Left ventricle myocardium inferior (tissue), 1 donor: ENCODE measurements at regions not wholly inside any gene's neighbourhood (a gene's known extent, or its start where the extent isn't known, plus 50 kb on each side); places are given as distances from the start of the nearest gene placed in this dataset.

Source experiments
- DNase-seq: peaks from one replicate; pipeline ENCODE4 v3.0.0-alpha.2; 2020
- H3K27ac ChIP-seq: fragments of 200-600 bp; replicated peaks from 2 replicates; pipeline ENCODE4 v1.8.0; 2021
- H3K27me3 ChIP-seq: fragments of 200-600 bp; 2 replicates; pipeline ENCODE4 v1.8.0; 2021; ENCODE audit warnings: low read depth
- H3K36me3 ChIP-seq: fragments of 200-600 bp; 2 replicates; pipeline ENCODE4 v1.8.0; 2021
- H3K4me1 ChIP-seq: fragments of 200-600 bp; 2 replicates; pipeline ENCODE4 v1.8.0; 2021
- H3K4me3 ChIP-seq: fragments of 200-600 bp; 2 replicates; pipeline ENCODE4 v1.8.0; 2021; ENCODE audit warnings: mild to moderate bottlenecking, moderate library complexity
- H3K9me3 ChIP-seq: fragments of 200-600 bp; replicated peaks from 2 replicates; pipeline ENCODE4 v1.8.0; 2021
- intact Hi-C: fragments of 100-400 bp; cut with micrococcal nuclease; formaldehyde crosslinking; loops from one replicate; pipeline ENCODE4 v1.11.0; 2022
- TF ChIP-seq, protein P1 (sequence below): fragments of 200-600 bp; IDR thresholded peaks from 2 replicates; pipeline ENCODE4 v1.8.0; 2021; ENCODE audit warnings: antibody characterized with exemption, mild to moderate bottlenecking, borderline replicate concordance
- donor health status: DM: no; HTN: yes; CAD: no; lungs with severe emphysema.

DNA sequence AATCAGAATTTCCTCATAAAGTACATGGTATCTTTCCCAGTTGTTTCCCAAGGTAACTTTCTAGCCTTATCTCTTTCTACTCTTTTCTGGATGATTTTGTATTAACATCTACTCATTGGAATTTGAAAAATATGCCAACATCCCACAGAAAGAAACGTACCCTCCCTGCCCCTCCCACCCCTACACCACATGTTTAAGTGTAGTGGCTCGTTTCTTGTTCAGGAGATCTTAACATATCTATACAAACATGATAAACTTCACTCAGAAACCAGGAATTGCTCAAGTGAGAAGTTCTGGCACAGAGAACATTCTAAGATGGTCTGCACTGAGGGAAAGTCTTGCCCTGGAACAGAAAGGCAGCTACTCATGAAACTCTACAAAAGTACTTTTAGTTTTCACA is 404.7 kb downstream of the SOX2 start:
- Histone ChIP-seq H3K9me3 (no peaks in the 10 kb centered on the region), H3K4me3 (no peak overlapping the region), H3K27me3 (no peaks in the 10 kb centered on the region), H3K27ac (no peak overlapping the region), H3K36me3 (no peaks in the 10 kb centered on the region), H3K4me1 (no peaks in the 10 kb centered on the region)
- intact Hi-C loops, result no loop called here
- TF ChIP-seq, protein P1, sequence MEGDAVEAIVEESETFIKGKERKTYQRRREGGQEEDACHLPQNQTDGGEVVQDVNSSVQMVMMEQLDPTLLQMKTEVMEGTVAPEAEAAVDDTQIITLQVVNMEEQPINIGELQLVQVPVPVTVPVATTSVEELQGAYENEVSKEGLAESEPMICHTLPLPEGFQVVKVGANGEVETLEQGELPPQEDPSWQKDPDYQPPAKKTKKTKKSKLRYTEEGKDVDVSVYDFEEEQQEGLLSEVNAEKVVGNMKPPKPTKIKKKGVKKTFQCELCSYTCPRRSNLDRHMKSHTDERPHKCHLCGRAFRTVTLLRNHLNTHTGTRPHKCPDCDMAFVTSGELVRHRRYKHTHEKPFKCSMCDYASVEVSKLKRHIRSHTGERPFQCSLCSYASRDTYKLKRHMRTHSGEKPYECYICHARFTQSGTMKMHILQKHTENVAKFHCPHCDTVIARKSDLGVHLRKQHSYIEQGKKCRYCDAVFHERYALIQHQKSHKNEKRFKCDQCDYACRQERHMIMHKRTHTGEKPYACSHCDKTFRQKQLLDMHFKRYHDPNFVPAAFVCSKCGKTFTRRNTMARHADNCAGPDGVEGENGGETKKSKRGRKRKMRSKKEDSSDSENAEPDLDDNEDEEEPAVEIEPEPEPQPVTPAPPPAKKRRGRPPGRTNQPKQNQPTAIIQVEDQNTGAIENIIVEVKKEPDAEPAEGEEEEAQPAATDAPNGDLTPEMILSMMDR, result no peak
- no peak for DNase-seq

DNA sequence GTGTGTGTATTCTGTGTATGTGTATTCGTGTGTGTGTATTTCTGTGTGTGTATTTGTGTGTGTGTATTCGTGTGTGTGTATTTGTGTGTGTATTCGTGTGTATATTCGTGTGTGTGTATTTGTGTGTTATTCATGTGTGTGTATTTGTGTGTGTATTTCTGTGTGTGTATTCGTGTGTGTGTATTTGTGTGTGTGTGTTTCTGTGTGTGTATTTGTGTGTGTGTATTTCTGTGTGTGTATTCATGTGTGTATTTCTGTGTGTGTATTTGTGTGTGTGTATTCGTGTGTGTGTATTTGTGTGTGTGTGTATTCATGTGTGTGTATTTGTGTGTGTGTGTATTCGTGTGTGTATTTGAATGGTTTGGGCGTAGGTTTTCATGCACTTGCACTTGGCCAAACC is 405.4 kb downstream of the SOX2 start:
- TF ChIP-seq, protein P1, result no peak
- H3K27me3 ChIP-seq, result no peaks in the 10 kb centered on the region
- intact Hi-C loops, result no loop called here
- H3K27ac ChIP-seq, result no peak overlapping the region
- H3K4me3 ChIP-seq, result no peak overlapping the region
- H3K9me3 ChIP-seq, result no peaks in the 10 kb centered on the region
- H3K4me1 ChIP-seq, result no peaks in the 10 kb centered on the region
- DNase-seq, result no peak
- no peaks in the 10 kb centered on the region for H3K36me3 ChIP-seq

GRCh38 chr3:182117583-182117982 is 405.9 kb downstream of the SOX2 start:
- Histone ChIP-seq H3K4me3 (no peak overlapping the region), H3K27me3 (no peaks in the 10 kb centered on the region), H3K9me3 (no peaks in the 10 kb centered on the region), H3K4me1 (no peaks in the 10 kb centered on the region), H3K36me3 (no peaks in the 10 kb centered on the region), H3K27ac (no peak overlapping the region)
- TF ChIP-seq, protein P1, result no peak
- intact Hi-C loops, result no loop called here
- no peak for DNase-seq

- intact Hi-C loops, result no loop called here
- H3K4me1 ChIP-seq, result no peaks in the 10 kb centered on the region
- H3K4me3 ChIP-seq, result no peak overlapping the region
- H3K36me3 ChIP-seq, result no peaks in the 10 kb centered on the region
- no peaks in the 10 kb centered on the region for H3K9me3 ChIP-seq
- H3K27me3 ChIP-seq, result no peaks in the 10 kb centered on the region
- no peak overlapping the region for H3K27ac ChIP-seq
- DNase-seq, result no peak
- TF ChIP-seq, protein P1, result no peak
Observed at GRCh38 chr3:182118066-182118465, 406.3 kb downstream of the SOX2 start.

DNA sequence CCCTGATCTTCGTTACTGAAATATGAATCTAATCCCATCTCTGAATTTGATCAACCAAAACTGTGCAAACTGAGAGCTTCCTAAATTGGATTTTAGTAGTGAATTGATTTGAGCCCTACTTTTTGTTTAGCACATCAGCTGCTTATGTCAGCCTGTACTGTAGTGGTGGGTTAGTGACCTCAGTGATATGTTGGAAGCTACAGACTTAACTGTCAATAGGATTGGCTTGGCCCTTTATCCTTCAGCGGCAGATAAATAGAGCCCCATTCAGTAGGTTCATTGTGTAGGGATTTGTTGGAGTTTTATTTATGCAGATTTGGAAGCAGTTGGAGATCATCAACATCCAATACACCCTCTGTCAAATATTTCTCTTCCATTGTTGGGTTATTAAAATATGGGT is 409.7 kb downstream of the SOX2 start:
- TF ChIP-seq, protein P1, result no peak
- Histone ChIP-seq H3K4me1 (no peaks in the 10 kb centered on the region), H3K36me3 (no peaks in the 10 kb centered on the region), H3K4me3 (no peak overlapping the region), H3K27ac (no peak overlapping the region), H3K9me3 (no peaks in the 10 kb centered on the region), H3K27me3 (no peaks in the 10 kb centered on the region)
- DNase-seq, result no peak
- intact Hi-C loops, result no loop called here

DNA sequence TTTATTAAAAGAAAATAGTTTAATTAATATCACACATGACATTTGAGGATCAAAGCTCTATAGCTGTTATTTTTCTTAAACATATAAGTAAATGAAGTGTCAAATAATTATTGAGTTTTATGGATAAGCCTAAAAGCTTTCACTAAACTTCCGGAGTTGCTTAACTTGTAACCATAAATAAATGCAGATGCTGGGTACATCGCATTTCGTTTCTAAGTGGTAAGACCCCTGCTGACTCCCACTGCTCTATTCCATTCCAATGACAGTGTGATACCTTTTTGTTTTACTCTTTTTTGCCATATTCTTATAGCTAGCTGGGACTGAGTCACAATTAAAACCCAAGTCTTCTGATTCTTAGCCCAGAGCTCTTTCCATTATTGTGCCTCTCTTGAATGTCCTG is 411.1 kb downstream of the SOX2 start:
- no peak overlapping the region for H3K27ac ChIP-seq
- H3K4me1 ChIP-seq, result no peaks in the 10 kb centered on the region
- no peak overlapping the region for H3K4me3 ChIP-seq
- intact Hi-C loops, result no loop called here
- DNase-seq, result no peak
- H3K9me3 ChIP-seq, result no peaks in the 10 kb centered on the region
- H3K36me3 ChIP-seq, result no peaks in the 10 kb centered on the region
- no peaks in the 10 kb centered on the region for H3K27me3 ChIP-seq
- TF ChIP-seq, protein P1, result no peak
